ENCODE measurements at regions not wholly inside any gene's neighbourhood (a gene's known extent, or its start where the extent isn't known, plus 50 kb on each side); places are given as distances from the start of the nearest gene placed in this dataset.

GRCh38 chr12:78580296-78580695, 284.3 kb upstream of the SYT1 start:
- no peak for TF ChIP-seq CTCF (IDR thresholded peaks at IDR 0.05)
- no peak for TF ChIP-seq POLR2A (IDR thresholded peaks at IDR 0.05)
